ENCODE measurements at regions not wholly inside any gene's neighbourhood (a gene's known extent, or its start where the extent isn't known, plus 50 kb on each side); places are given as distances from the start of the nearest gene placed in this dataset.

GRCh38 chr13:47349211-47349610, 452.4 kb upstream of the HTR2A start:
- DNase-seq, result no peak
- in situ Hi-C loops (cut with HindIII; ENCODE audit: low pct_ligation_motif_present, low pct_unique_long_range_greater_than_20kb, low sequenced_read_pairs), result no loop called here

- in situ Hi-C loops (cut with HindIII; ENCODE audit: low pct_ligation_motif_present, low pct_unique_long_range_greater_than_20kb, low sequenced_read_pairs), result no loop called here
- no peak for DNase-seq
Observed at GRCh38 chr13:47337781-47338507, 441.1 kb upstream of the HTR2A start.

GRCh38 chr13:47334173-47334572, 437.3 kb upstream of the HTR2A start:
- in situ Hi-C loops (cut with HindIII; ENCODE audit: low pct_ligation_motif_present, low pct_unique_long_range_greater_than_20kb, low sequenced_read_pairs), result no loop called here
- DNase-seq, result no peak

GRCh38 chr13:47332149-47332548, 435.3 kb upstream of the HTR2A start:
- in situ Hi-C loops (cut with HindIII; ENCODE audit: low pct_ligation_motif_present, low pct_unique_long_range_greater_than_20kb, low sequenced_read_pairs), result no loop called here
- no peak for DNase-seq

GRCh38 chr13:47330031-47330430, 433.2 kb upstream of the HTR2A start:
- in situ Hi-C loops (cut with HindIII; ENCODE audit: low pct_ligation_motif_present, low pct_unique_long_range_greater_than_20kb, low sequenced_read_pairs), result no loop called here
- no peak for DNase-seq

GRCh38 chr13:47327861-47328260, 431.0 kb upstream of the HTR2A start:
- in situ Hi-C loops (cut with HindIII; ENCODE audit: low pct_ligation_motif_present, low pct_unique_long_range_greater_than_20kb, low sequenced_read_pairs), result no loop called here
- DNase-seq, result no peak

- no peak for DNase-seq
- in situ Hi-C loops (cut with HindIII; ENCODE audit: low pct_ligation_motif_present, low pct_unique_long_range_greater_than_20kb, low sequenced_read_pairs), result no loop called here
Observed at GRCh38 chr13:47326061-47326460, 429.2 kb upstream of the HTR2A start.

- in situ Hi-C loops (cut with HindIII; ENCODE audit: low pct_ligation_motif_present, low pct_unique_long_range_greater_than_20kb, low sequenced_read_pairs), result no loop called here
- DNase-seq, result no peak
Observed at GRCh38 chr13:47317356-47317755, 420.5 kb upstream of the HTR2A start.

- DNase-seq, result no peak
- in situ Hi-C loops (cut with HindIII; ENCODE audit: low pct_ligation_motif_present, low pct_unique_long_range_greater_than_20kb, low sequenced_read_pairs), result no loop called here
Observed at GRCh38 chr13:47310401-47310800, 413.5 kb upstream of the HTR2A start.

- in situ Hi-C loops (cut with HindIII; ENCODE audit: low pct_ligation_motif_present, low pct_unique_long_range_greater_than_20kb, low sequenced_read_pairs), result no loop called here
Observed at GRCh38 chr13:47306991-47307390, 410.1 kb upstream of the HTR2A start.

GRCh38 chr13:47303626-47304025, 406.8 kb upstream of the HTR2A start:
- in situ Hi-C loops (cut with HindIII; ENCODE audit: low pct_ligation_motif_present, low pct_unique_long_range_greater_than_20kb, low sequenced_read_pairs), result no loop called here
- no peak for DNase-seq

More at GRCh38 chr13:47306991-47307390, 410.1 kb upstream of the HTR2A start:
- DNase-seq, result no peak

- DNase-seq, result no peak
- in situ Hi-C loops (cut with HindIII; ENCODE audit: low pct_ligation_motif_present, low pct_unique_long_range_greater_than_20kb, low sequenced_read_pairs), result no loop called here
Observed at GRCh38 chr13:47299304-47299703, 402.5 kb upstream of the HTR2A start.

- in situ Hi-C loops (cut with HindIII; ENCODE audit: low pct_ligation_motif_present, low pct_unique_long_range_greater_than_20kb, low sequenced_read_pairs), result no loop called here
Observed at GRCh38 chr13:47298506-47298905, 401.7 kb upstream of the HTR2A start.

GRCh38 chr13:47294691-47295090, 397.8 kb upstream of the HTR2A start:
- DNase-seq, result no peak
- in situ Hi-C loops (cut with HindIII; ENCODE audit: low pct_ligation_motif_present, low pct_unique_long_range_greater_than_20kb, low sequenced_read_pairs), result no loop called here

More at GRCh38 chr13:47298506-47298905, 401.7 kb upstream of the HTR2A start:
- DNase-seq, result no peak

- no peak for DNase-seq
- in situ Hi-C loops (cut with HindIII; ENCODE audit: low pct_ligation_motif_present, low pct_unique_long_range_greater_than_20kb, low sequenced_read_pairs), result no loop called here
Observed at GRCh38 chr13:47291107-47291656, 394.3 kb upstream of the HTR2A start.

- DNase-seq, result no peak
- in situ Hi-C loops (cut with HindIII; ENCODE audit: low pct_ligation_motif_present, low pct_unique_long_range_greater_than_20kb, low sequenced_read_pairs), result no loop called here
Observed at GRCh38 chr13:47289567-47289966, 392.7 kb upstream of the HTR2A start.

GRCh38 chr13:47288546-47288945, 391.7 kb upstream of the HTR2A start:
- in situ Hi-C loops (cut with HindIII; ENCODE audit: low pct_ligation_motif_present, low pct_unique_long_range_greater_than_20kb, low sequenced_read_pairs), result no loop called here
- no peak for DNase-seq

- in situ Hi-C loops (cut with HindIII; ENCODE audit: low pct_ligation_motif_present, low pct_unique_long_range_greater_than_20kb, low sequenced_read_pairs), result no loop called here
- DNase-seq, result no peak
Observed at GRCh38 chr13:47287291-47287751, 390.5 kb upstream of the HTR2A start.

- DNase-seq, result no peak
- in situ Hi-C loops (cut with HindIII; ENCODE audit: low pct_ligation_motif_present, low pct_unique_long_range_greater_than_20kb, low sequenced_read_pairs), result no loop called here
Observed at GRCh38 chr13:47281991-47282390, 385.1 kb upstream of the HTR2A start.

GRCh38 chr13:47279920-47280319, 383.1 kb upstream of the HTR2A start:
- DNase-seq, result no peak
- in situ Hi-C loops (cut with HindIII; ENCODE audit: low pct_ligation_motif_present, low pct_unique_long_range_greater_than_20kb, low sequenced_read_pairs), result no loop called here
